Activated CD4-positive, alpha-beta T cell treated with anti-CD3 and anti-CD28 coated beads for 36 hours (primary cell): ENCODE measurements at regions not wholly inside any gene's neighbourhood (a gene's known extent, or its start where the extent isn't known, plus 50 kb on each side); places are given as distances from the start of the nearest gene placed in this dataset.

ENCODE experiments used
- ATAC-seq: fragments of 200-7000 bp; cut with Tn5 transposase; one replicate; pipeline ENCODE4 v1.10.0; 2021; ENCODE audit warnings: mild to moderate bottlenecking, moderate library complexity
- CTCF ChIA-PET: fragments of 350-600 bp; sonication (Branson Sonifier 250); formaldehyde crosslinking; loops from one replicate; lab custom pipeline; 2021; ENCODE audit warnings: antibody characterized with exemption; lab: Charles Lee
- POLR2A ChIA-PET: fragments of 350-600 bp; sonication (Branson Sonifier 250); formaldehyde crosslinking; loops from one replicate; lab custom pipeline; 2021; ENCODE audit warnings: antibody characterized with exemption, inconsistent platforms; lab: Charles Lee
- DNase-seq: peaks from one replicate; pipeline ENCODE4 v3.0.0-alpha.2; 2020
- H3K27ac Mint-ChIP-seq: one replicate; pipeline ENCODE4 v1.8.0; 2021; ENCODE audit warnings: mixed read lengths
- H3K27me3 Mint-ChIP-seq: one replicate; pipeline ENCODE4 v1.8.0; 2021; ENCODE audit warnings: mixed read lengths
- H3K36me3 Mint-ChIP-seq: one replicate; pipeline ENCODE4 v1.8.0; 2021; ENCODE audit warnings: low read depth, mixed read lengths
- H3K4me1 Mint-ChIP-seq: one replicate; pipeline ENCODE4 v1.8.0; 2021; ENCODE audit warnings: mixed read lengths
- H3K4me3 Mint-ChIP-seq: one replicate; pipeline ENCODE4 v1.8.0; 2021; ENCODE audit warnings: mild to moderate bottlenecking, moderate library complexity, mixed read lengths
- H3K9me3 Mint-ChIP-seq: one replicate; pipeline ENCODE4 v1.8.0; 2021; ENCODE audit warnings: low read depth, mixed read lengths
- intact Hi-C, 2 experiments: fragments of 100-400 bp; cut with DNase I in 1 of 2; cut with micrococcal nuclease in 1 of 2; formaldehyde crosslinking; loops; one replicate each; pipeline versions ENCODE4 v1.14.2 to v1.15.1; 2022 to 2024; cut with DNase I, micrococcal nuclease

DNA sequence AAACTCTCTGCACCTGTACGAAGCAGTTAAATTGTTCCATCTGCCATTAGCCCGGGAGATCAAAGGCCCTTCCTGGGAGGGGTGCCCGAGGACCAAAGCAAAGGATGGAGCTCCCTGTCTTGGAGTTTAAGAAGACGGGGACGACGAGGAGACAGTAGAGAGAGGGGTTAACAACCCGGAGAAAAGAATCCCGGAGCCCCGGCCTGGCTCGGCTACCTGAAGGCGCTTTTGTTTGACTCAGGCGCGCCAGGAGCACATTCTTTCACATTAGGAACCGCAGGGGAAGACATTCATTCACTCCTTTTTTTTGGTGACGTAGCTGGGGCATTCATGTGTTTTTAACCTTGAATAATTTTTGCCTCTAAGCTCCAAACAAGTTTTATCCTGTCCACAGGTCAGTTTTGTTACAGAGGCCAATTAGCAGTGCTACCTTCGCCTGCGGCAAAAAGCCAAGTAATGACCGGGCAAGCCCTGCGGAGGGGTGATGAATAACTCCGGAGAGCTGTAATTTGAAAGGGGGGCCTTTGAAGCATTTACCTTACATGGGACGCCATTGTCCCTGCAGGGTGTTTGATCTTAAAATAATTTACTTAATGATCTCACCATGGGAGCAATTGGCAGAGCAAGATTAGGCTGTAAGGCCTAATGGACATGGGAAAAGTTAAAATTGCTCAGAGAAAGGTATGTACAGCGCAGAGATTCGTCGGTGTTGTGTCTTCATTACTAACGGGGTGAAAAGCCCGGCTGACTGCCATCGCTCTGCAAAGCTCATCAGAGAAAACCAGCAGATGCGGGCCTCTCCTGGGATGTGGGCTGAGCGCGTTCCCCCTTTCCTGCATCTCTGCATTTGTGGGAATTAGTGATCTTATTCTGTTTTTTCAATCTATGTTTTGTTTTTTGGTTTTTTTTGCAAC lies 258.0 kb upstream of the SP4 start:
- H3K27ac Mint-ChIP-seq: no peak overlapping the region
- H3K4me1 Mint-ChIP-seq: peaks cover 6% of the 10 kb centered on the region
- CTCF ChIA-PET: no interaction called here
- no peak overlapping the region for H3K4me3 Mint-ChIP-seq
- peaks cover 66% of the 10 kb centered on the region for H3K27me3 Mint-ChIP-seq
- DNase-seq (no peak), ATAC-seq (no peak)
- H3K36me3 Mint-ChIP-seq: no peaks in the 10 kb centered on the region
- intact Hi-C loops: loop anchor here in 1 of 2 experiments (5.0 kb wide), 1 partner anchor 373 kb away; no protein-coding TSS in a partner anchor
- no peaks in the 10 kb centered on the region for H3K9me3 Mint-ChIP-seq
- POLR2A ChIA-PET: no interaction called here

DNA sequence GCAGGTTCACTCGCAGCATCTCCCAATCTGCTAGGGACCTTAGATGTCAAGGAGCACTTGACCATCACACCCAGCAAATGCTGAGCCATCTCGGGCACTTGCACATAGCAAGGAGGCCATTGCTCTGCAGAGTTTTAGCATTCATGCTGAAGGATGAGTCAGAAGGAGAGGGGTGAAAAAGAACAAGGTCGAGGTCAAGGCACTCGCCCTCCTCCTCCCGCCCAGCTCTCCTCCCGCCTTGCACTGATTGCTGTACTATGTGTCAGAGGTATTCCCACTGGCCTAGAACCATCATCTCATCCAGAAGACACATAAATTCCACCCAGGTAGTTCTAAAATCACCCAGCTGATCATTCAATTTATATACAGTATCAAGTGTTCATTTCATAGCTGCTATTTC lies 255.1 kb upstream of the SP4 start:
- Mint-ChIP-seq H3K4me1 (peaks cover 6% of the 10 kb centered on the region), H3K27ac (no peak overlapping the region), H3K27me3 (peaks cover 44% of the 10 kb centered on the region), H3K4me3 (no peak overlapping the region), H3K9me3 (no peaks in the 10 kb centered on the region), H3K36me3 (no peaks in the 10 kb centered on the region)
- CTCF ChIA-PET: interaction anchor here (0.6 to 0.7 kb wide), 2 partner anchors 685 to 868 kb away, joined by 3 to 4 read pairs; no protein-coding TSS in a partner anchor
- intact Hi-C loops: no loop called here
- POLR2A ChIA-PET: no interaction called here
- ATAC-seq (no peak), DNase-seq (no peak)

GRCh38 chr7:21173436-21173835 lies 254.4 kb upstream of the SP4 start:
- Mint-ChIP-seq H3K27ac (no peak overlapping the region), H3K9me3 (no peaks in the 10 kb centered on the region), H3K4me1 (peaks cover 6% of the 10 kb centered on the region), H3K4me3 (no peak overlapping the region), H3K27me3 (peaks cover 39% of the 10 kb centered on the region), H3K36me3 (no peaks in the 10 kb centered on the region)
- POLR2A ChIA-PET: no interaction called here
- DNase-seq (no peak), ATAC-seq (no peak)
- intact Hi-C loops: no loop called here
- CTCF ChIA-PET: interaction anchor here (0.7 kb wide), 1 partner anchor 580 kb away, joined by 3 read pairs; no protein-coding TSS in a partner anchor

- DNase-seq (no peak), ATAC-seq (no peak)
- ChIA-PET POLR2A (no interaction called here), CTCF (interaction anchor here (0.6 kb wide), 1 partner anchor 1772 kb away, joined by 3 read pairs; no protein-coding TSS in a partner anchor)
- H3K9me3 Mint-ChIP-seq: peaks cover 2% of the 10 kb centered on the region
- peaks cover 24% of the 10 kb centered on the region for H3K27me3 Mint-ChIP-seq
- H3K4me1 Mint-ChIP-seq: no peaks in the 10 kb centered on the region
- no peaks in the 10 kb centered on the region for H3K36me3 Mint-ChIP-seq
- intact Hi-C loops: no loop called here
- no peak overlapping the region for H3K27ac Mint-ChIP-seq
- H3K4me3 Mint-ChIP-seq: no peak overlapping the region
Observed at GRCh38 chr7:21175714-21176113, 252.2 kb upstream of the SP4 start.

GRCh38 chr7:21184942-21185652 lies 242.8 kb upstream of the SP4 start:
- intact Hi-C loops: no loop called here
- CTCF ChIA-PET: no interaction called here
- ATAC-seq: no peak

GRCh38 chr7:21185653-21186265 lies 242.1 kb upstream of the SP4 start:
- Mint-ChIP-seq H3K4me1 (no peaks in the 10 kb centered on the region), H3K27ac (no peak overlapping the region), H3K27me3 (peaks cover 10% of the 10 kb centered on the region), H3K36me3 (no peaks in the 10 kb centered on the region), H3K9me3 (peaks cover 4% of the 10 kb centered on the region), H3K4me3 (no peak overlapping the region)
- no peak for DNase-seq
- ChIA-PET POLR2A (no interaction called here), CTCF (interaction anchor here (1.4 kb wide), 1 partner anchor 24 kb away, joined by 4 read pairs; no protein-coding TSS in a partner anchor)
- intact Hi-C loops: no loop called here
- ATAC-seq: no peak

More at GRCh38 chr7:21184942-21185652, 242.8 kb upstream of the SP4 start:
- H3K4me1 Mint-ChIP-seq: no peaks in the 10 kb centered on the region
- no peak for DNase-seq
- POLR2A ChIA-PET: no interaction called here
- H3K9me3 Mint-ChIP-seq: peaks cover 4% of the 10 kb centered on the region
- no peak overlapping the region for H3K27ac Mint-ChIP-seq
- H3K27me3 Mint-ChIP-seq: peaks cover 10% of the 10 kb centered on the region
- H3K36me3 Mint-ChIP-seq: no peaks in the 10 kb centered on the region
- H3K4me3 Mint-ChIP-seq: no peak overlapping the region

DNA sequence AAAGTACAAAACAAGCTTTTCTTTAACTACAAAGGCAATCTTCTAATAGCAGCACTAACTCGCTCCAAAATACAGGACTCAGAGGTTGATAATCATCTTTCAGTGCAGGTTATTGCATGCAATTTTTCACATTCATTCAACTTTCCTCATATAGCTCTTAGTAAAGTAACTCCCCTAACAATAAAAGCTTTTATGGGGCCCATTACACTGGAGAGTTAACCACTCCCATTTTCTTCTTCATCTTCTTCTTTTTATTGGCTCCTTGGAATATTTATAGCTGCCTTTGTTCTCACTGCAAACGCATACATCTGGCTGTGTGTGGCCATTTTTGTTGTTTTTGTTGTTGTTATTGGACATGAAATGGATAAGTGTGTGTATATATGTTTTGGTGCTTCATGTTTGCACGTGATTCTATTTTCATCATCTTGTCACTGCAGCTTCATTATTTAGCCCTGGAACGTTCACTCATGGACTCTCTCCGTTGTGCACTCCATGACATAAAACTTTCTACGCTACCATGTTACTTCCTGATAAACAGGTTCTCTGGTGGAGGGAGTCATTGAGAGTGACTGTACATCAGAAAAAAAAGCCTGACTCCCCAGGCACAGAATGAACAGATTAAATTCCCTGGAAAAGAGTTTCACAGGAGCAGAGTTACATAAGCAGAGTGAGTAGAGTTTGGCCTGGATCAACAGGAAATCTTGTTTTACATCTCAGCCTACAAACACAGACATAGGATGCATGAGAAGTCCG lies 236.4 kb upstream of the SP4 start:
- Mint-ChIP-seq H3K36me3 (no peaks in the 10 kb centered on the region), H3K9me3 (no peaks in the 10 kb centered on the region), H3K27ac (no peak overlapping the region), H3K4me3 (no peak overlapping the region), H3K4me1 (peaks cover 4% of the 10 kb centered on the region), H3K27me3 (peaks cover 5% of the 10 kb centered on the region)
- POLR2A ChIA-PET: no interaction called here
- CTCF ChIA-PET: interaction anchor here (1.0 kb wide), 1 partner anchor 8 kb away, joined by 4 read pairs; no protein-coding TSS in a partner anchor
- intact Hi-C loops: no loop called here
- no peak for ATAC-seq
- DNase-seq: no peak

GRCh38 chr7:21192657-21193056 lies 235.2 kb upstream of the SP4 start:
- Mint-ChIP-seq H3K27me3 (peaks cover 5% of the 10 kb centered on the region), H3K9me3 (no peaks in the 10 kb centered on the region), H3K36me3 (no peaks in the 10 kb centered on the region), H3K27ac (no peak overlapping the region), H3K4me1 (peaks cover 4% of the 10 kb centered on the region), H3K4me3 (no peak overlapping the region)
- intact Hi-C loops: no loop called here
- ChIA-PET POLR2A (no interaction called here), CTCF (no interaction called here)
- no peak for DNase-seq
- ATAC-seq: no peak

GRCh38 chr7:21193895-21194294 lies 234.0 kb upstream of the SP4 start:
- Mint-ChIP-seq H3K4me3 (no peak overlapping the region), H3K9me3 (no peaks in the 10 kb centered on the region), H3K27ac (no peak overlapping the region), H3K4me1 (peaks cover 4% of the 10 kb centered on the region), H3K36me3 (no peaks in the 10 kb centered on the region), H3K27me3 (peaks cover 5% of the 10 kb centered on the region)
- intact Hi-C loops: no loop called here
- ChIA-PET POLR2A (no interaction called here), CTCF (no interaction called here)
- DNase-seq: no peak
- ATAC-seq: no peak

DNA sequence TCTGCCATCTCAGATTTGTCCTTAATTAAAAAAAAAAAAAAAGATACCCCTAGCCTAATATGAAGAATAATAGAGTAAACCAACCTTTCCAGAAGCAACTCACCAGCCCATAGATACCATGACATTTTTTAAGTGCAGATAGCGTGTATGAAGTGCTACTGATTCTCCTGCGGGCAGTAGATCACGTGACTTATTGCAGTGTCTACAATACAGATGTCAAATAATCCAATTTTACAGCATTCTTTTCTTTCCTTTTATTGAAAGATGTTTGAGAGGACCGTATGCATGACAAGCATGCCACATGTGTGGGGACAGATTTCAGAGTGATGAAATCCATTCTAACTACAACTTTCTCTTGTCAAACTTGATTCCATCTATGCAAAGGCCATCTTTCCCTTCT lies 232.9 kb upstream of the SP4 start:
- intact Hi-C loops: no loop called here
- POLR2A ChIA-PET: no interaction called here
- ATAC-seq (no peak), DNase-seq (no peak)
- no peak overlapping the region for H3K4me3 Mint-ChIP-seq
- no peak overlapping the region for H3K27ac Mint-ChIP-seq
- H3K4me1 Mint-ChIP-seq: peaks cover 4% of the 10 kb centered on the region
- no peaks in the 10 kb centered on the region for H3K36me3 Mint-ChIP-seq
- H3K9me3 Mint-ChIP-seq: no peaks in the 10 kb centered on the region
- no peaks in the 10 kb centered on the region for H3K27me3 Mint-ChIP-seq
- CTCF ChIA-PET: no interaction called here

DNA sequence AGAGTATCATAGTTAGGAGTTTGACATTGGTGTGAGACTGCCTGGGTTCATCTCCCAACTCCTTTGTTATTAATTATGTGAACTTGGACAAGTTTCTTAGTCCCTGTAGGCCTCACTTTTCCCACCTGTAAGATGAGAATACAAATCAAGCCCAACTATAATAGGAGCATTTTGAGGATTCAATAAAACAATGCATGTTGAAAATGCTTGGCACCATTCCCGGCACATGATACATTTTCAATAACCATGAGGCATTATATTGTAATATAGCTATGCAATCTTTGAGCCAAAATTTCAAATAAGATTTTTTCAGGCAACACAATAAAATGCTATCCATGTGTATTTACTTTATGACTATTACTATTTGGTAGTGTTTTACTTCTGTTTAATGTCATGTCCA lies 229.0 kb upstream of the SP4 start:
- ATAC-seq (no peak), DNase-seq (no peak)
- Mint-ChIP-seq H3K4me3 (no peak overlapping the region), H3K27me3 (peaks cover 7% of the 10 kb centered on the region), H3K36me3 (no peaks in the 10 kb centered on the region), H3K4me1 (peaks cover 4% of the 10 kb centered on the region), H3K27ac (no peak overlapping the region), H3K9me3 (no peaks in the 10 kb centered on the region)
- ChIA-PET POLR2A (no interaction called here), CTCF (interaction anchor here (1.1 kb wide), 1 partner anchor 8 kb away, joined by 4 read pairs; no protein-coding TSS in a partner anchor)
- intact Hi-C loops: no loop called here
